HL-60 (cell line): ENCODE measurements at regions not wholly inside any gene's neighbourhood (a gene's known extent, or its start where the extent isn't known, plus 50 kb on each side); places are given as distances from the start of the nearest gene placed in this dataset.

ENCODE experiments used
- GABPA ChIP-seq: IDR thresholded peaks from 2 replicates; pipeline ENCODE4 v1.6.1; 2012; ENCODE audit warnings: low read depth
- POLR2AphosphoS5 ChIP-seq: IDR thresholded peaks from 2 replicates; pipeline ENCODE4 v1.6.1; 2012; ENCODE audit warnings: low read depth
- SPI1 ChIP-seq: IDR thresholded peaks from 2 replicates; pipeline ENCODE4 v1.6.1; 2012; ENCODE audit warnings: low read depth, mild to moderate bottlenecking, borderline replicate concordance
- TF ChIP-seq, protein P1 (sequence below): IDR thresholded peaks from 2 replicates; pipeline ENCODE4 v1.6.1; 2012; ENCODE audit warnings: low read depth; ENCODE audit not compliant: insufficient replicate concordance
- TF ChIP-seq, protein P2 (sequence below): IDR thresholded peaks from one replicate; pipeline ENCODE4 v1.5.1; 2011; ENCODE audit warnings: low read length, control low read depth, inconsistent platforms; ENCODE audit not compliant: insufficient read depth

DNA sequence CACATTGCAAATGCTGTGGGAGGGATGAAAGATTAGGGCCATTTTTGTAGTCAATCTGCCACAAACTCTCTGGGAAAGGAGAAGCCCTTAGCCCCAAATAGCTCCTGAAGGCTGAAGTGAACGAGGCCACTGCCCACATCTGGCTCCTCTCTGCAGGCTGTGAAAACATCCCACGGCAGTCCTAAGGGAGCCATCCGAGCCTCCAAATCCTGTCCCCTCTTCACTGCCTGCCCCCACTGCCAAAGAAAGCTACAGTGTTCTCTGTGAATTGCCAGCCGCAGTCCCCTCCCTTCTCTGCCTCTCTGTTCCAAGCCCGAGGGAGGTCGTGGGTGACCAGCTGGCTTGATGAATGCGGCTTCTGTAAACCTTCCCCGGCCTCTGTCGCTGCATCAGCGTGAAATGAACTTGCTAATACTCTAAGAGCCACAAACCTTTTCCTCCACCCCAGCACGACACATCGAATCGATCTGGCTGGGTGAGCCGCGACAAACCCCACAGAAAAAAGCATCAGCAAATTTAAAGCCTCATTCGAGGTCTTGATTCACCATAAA is 180.7 kb upstream of the NRXN3 start:
- TF ChIP-seq, protein P1, sequence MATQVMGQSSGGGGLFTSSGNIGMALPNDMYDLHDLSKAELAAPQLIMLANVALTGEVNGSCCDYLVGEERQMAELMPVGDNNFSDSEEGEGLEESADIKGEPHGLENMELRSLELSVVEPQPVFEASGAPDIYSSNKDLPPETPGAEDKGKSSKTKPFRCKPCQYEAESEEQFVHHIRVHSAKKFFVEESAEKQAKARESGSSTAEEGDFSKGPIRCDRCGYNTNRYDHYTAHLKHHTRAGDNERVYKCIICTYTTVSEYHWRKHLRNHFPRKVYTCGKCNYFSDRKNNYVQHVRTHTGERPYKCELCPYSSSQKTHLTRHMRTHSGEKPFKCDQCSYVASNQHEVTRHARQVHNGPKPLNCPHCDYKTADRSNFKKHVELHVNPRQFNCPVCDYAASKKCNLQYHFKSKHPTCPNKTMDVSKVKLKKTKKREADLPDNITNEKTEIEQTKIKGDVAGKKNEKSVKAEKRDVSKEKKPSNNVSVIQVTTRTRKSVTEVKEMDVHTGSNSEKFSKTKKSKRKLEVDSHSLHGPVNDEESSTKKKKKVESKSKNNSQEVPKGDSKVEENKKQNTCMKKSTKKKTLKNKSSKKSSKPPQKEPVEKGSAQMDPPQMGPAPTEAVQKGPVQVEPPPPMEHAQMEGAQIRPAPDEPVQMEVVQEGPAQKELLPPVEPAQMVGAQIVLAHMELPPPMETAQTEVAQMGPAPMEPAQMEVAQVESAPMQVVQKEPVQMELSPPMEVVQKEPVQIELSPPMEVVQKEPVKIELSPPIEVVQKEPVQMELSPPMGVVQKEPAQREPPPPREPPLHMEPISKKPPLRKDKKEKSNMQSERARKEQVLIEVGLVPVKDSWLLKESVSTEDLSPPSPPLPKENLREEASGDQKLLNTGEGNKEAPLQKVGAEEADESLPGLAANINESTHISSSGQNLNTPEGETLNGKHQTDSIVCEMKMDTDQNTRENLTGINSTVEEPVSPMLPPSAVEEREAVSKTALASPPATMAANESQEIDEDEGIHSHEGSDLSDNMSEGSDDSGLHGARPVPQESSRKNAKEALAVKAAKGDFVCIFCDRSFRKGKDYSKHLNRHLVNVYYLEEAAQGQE, result no peak
- TF ChIP-seq, protein P2, sequence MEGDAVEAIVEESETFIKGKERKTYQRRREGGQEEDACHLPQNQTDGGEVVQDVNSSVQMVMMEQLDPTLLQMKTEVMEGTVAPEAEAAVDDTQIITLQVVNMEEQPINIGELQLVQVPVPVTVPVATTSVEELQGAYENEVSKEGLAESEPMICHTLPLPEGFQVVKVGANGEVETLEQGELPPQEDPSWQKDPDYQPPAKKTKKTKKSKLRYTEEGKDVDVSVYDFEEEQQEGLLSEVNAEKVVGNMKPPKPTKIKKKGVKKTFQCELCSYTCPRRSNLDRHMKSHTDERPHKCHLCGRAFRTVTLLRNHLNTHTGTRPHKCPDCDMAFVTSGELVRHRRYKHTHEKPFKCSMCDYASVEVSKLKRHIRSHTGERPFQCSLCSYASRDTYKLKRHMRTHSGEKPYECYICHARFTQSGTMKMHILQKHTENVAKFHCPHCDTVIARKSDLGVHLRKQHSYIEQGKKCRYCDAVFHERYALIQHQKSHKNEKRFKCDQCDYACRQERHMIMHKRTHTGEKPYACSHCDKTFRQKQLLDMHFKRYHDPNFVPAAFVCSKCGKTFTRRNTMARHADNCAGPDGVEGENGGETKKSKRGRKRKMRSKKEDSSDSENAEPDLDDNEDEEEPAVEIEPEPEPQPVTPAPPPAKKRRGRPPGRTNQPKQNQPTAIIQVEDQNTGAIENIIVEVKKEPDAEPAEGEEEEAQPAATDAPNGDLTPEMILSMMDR, result no peak
- no peak for TF ChIP-seq POLR2AphosphoS5
- TF ChIP-seq GABPA, result no peak
- TF ChIP-seq SPI1, result no peak
